K562 (cell line): ENCODE measurements at regions not wholly inside any gene's neighbourhood (a gene's known extent, or its start where the extent isn't known, plus 50 kb on each side); places are given as distances from the start of the nearest gene placed in this dataset.

Experiments
- CBFA2T3 ChIP-seq: fragments of 450-650 bp; IDR thresholded peaks from 2 replicates; pipeline ENCODE4 v1.6.1; 2017
- KLF16 ChIP-seq: IDR thresholded peaks from 2 replicates; pipeline ENCODE4 v1.6.1; 2016; ENCODE audit warnings: antibody characterized with exemption
- WHSC1 ChIP-seq: IDR thresholded peaks from one replicate; pipeline ENCODE4 v1.6.1; 2012; ENCODE audit warnings: low read length, control low read depth, inconsistent platforms
- ZNF253 ChIP-seq: fragments of 250-450 bp; sonication (Bioruptor Pico); conservative IDR thresholded peaks from 2 replicates; pipeline ENCODE4 v1.6.1; 2021; ENCODE audit warnings: mild to moderate bottlenecking
- ZNF347 ChIP-seq: fragments of 450-650 bp; formaldehyde crosslinking; IDR thresholded peaks from 2 replicates; pipeline ENCODE4 v1.4.0; 2020; ENCODE audit warnings: low read depth, mild to moderate bottlenecking, moderate library complexity
- TF ChIP-seq, protein P1 (sequence below): fragments of 450-650 bp; IDR thresholded peaks from 2 replicates; pipeline ENCODE4 v1.6.1; 2016; ENCODE audit warnings: mild to moderate bottlenecking, moderate library complexity
- TF ChIP-seq, protein P2 (sequence below), 2 experiments: fragments of 450-650 bp; conservative IDR thresholded peaks; 2 replicates each; pipeline ENCODE4 v1.6.1; 2017; ENCODE audit warnings: mild to moderate bottlenecking in 2 of 2, moderate library complexity in 2 of 2
- TF ChIP-seq, protein P3 (sequence below): fragments of 450-650 bp; IDR thresholded peaks from 2 replicates; pipeline ENCODE4 v1.6.1; 2016; ENCODE audit warnings: borderline replicate concordance
- TF ChIP-seq, protein P4 (sequence below), 2 experiments: fragments of 450-650 bp in 1 of 2; sonication (generic) in 1 of 2; formaldehyde crosslinking; conservative IDR thresholded peaks; 2 replicates each; pipeline versions ENCODE4 v1.4.0 to v1.8.1; 2020 to 2022; ENCODE audit warnings: mild to moderate bottlenecking in 1 of 2, missing genetic modification reagents in 1 of 2
- TF ChIP-seq, protein P5 (sequence below): sonication (generic); formaldehyde crosslinking; IDR thresholded peaks from 2 replicates; pipeline ENCODE4 v1.8.1; 2022; ENCODE audit warnings: missing genetic modification reagents

DNA sequence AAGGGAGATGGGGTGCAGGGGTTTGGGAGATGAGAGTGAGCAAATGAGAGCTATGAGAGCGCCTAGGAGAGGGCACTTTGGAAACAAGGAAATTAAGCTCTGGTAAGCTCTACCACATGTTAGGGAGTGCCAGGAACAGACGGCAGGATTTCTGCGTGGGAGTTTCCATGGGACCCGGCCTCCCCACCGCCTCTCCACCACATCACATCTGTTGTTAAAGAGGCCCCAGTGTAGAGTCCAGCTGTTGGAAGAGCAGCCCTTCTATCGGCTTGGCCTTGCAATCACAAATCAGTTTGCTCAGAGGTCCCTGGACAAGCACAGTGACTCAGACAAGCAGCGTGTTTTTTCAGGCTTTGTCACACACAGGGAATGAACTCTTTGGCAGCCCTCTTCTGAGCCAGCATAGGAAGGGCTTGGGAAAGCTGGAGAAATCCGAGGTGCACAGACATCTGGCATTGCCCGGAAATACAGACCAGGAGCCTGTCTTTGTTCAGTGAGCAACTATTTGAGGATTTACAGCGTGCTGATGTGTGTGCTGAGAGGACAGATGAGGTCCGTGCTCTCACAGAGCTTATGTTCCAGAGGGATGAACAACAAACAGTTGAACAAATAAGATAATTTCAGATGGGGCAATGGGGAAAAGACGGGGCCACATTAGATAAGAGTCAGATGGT, 370.6 kb upstream of the PROK2 start (continued):
- TF ChIP-seq, protein P1, sequence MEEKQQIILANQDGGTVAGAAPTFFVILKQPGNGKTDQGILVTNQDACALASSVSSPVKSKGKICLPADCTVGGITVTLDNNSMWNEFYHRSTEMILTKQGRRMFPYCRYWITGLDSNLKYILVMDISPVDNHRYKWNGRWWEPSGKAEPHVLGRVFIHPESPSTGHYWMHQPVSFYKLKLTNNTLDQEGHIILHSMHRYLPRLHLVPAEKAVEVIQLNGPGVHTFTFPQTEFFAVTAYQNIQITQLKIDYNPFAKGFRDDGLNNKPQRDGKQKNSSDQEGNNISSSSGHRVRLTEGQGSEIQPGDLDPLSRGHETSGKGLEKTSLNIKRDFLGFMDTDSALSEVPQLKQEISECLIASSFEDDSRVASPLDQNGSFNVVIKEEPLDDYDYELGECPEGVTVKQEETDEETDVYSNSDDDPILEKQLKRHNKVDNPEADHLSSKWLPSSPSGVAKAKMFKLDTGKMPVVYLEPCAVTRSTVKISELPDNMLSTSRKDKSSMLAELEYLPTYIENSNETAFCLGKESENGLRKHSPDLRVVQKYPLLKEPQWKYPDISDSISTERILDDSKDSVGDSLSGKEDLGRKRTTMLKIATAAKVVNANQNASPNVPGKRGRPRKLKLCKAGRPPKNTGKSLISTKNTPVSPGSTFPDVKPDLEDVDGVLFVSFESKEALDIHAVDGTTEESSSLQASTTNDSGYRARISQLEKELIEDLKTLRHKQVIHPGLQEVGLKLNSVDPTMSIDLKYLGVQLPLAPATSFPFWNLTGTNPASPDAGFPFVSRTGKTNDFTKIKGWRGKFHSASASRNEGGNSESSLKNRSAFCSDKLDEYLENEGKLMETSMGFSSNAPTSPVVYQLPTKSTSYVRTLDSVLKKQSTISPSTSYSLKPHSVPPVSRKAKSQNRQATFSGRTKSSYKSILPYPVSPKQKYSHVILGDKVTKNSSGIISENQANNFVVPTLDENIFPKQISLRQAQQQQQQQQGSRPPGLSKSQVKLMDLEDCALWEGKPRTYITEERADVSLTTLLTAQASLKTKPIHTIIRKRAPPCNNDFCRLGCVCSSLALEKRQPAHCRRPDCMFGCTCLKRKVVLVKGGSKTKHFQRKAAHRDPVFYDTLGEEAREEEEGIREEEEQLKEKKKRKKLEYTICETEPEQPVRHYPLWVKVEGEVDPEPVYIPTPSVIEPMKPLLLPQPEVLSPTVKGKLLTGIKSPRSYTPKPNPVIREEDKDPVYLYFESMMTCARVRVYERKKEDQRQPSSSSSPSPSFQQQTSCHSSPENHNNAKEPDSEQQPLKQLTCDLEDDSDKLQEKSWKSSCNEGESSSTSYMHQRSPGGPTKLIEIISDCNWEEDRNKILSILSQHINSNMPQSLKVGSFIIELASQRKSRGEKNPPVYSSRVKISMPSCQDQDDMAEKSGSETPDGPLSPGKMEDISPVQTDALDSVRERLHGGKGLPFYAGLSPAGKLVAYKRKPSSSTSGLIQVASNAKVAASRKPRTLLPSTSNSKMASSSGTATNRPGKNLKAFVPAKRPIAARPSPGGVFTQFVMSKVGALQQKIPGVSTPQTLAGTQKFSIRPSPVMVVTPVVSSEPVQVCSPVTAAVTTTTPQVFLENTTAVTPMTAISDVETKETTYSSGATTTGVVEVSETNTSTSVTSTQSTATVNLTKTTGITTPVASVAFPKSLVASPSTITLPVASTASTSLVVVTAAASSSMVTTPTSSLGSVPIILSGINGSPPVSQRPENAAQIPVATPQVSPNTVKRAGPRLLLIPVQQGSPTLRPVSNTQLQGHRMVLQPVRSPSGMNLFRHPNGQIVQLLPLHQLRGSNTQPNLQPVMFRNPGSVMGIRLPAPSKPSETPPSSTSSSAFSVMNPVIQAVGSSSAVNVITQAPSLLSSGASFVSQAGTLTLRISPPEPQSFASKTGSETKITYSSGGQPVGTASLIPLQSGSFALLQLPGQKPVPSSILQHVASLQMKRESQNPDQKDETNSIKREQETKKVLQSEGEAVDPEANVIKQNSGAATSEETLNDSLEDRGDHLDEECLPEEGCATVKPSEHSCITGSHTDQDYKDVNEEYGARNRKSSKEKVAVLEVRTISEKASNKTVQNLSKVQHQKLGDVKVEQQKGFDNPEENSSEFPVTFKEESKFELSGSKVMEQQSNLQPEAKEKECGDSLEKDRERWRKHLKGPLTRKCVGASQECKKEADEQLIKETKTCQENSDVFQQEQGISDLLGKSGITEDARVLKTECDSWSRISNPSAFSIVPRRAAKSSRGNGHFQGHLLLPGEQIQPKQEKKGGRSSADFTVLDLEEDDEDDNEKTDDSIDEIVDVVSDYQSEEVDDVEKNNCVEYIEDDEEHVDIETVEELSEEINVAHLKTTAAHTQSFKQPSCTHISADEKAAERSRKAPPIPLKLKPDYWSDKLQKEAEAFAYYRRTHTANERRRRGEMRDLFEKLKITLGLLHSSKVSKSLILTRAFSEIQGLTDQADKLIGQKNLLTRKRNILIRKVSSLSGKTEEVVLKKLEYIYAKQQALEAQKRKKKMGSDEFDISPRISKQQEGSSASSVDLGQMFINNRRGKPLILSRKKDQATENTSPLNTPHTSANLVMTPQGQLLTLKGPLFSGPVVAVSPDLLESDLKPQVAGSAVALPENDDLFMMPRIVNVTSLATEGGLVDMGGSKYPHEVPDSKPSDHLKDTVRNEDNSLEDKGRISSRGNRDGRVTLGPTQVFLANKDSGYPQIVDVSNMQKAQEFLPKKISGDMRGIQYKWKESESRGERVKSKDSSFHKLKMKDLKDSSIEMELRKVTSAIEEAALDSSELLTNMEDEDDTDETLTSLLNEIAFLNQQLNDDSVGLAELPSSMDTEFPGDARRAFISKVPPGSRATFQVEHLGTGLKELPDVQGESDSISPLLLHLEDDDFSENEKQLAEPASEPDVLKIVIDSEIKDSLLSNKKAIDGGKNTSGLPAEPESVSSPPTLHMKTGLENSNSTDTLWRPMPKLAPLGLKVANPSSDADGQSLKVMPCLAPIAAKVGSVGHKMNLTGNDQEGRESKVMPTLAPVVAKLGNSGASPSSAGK = peak; percentile 97
- no peak for TF ChIP-seq ZNF253 (CRISPR knock-in tag)
- TF ChIP-seq, protein P2, sequence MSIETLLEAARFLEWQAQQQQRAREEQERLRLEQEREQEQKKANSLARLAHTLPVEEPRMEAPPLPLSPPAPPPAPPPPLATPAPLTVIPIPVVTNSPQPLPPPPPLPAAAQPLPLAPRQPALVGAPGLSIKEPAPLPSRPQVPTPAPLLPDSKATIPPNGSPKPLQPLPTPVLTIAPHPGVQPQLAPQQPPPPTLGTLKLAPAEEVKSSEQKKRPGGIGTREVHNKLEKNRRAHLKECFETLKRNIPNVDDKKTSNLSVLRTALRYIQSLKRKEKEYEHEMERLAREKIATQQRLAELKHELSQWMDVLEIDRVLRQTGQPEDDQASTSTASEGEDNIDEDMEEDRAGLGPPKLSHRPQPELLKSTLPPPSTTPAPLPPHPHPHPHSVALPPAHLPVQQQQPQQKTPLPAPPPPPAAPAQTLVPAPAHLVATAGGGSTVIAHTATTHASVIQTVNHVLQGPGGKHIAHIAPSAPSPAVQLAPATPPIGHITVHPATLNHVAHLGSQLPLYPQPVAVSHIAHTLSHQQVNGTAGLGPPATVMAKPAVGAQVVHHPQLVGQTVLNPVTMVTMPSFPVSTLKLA (conservative IDR thresholded peaks at IDR 0.05) = peak in 1 of 2 experiments; percentile 42; a peak in 1 of 4 replicates
- TF ChIP-seq, protein P3, sequence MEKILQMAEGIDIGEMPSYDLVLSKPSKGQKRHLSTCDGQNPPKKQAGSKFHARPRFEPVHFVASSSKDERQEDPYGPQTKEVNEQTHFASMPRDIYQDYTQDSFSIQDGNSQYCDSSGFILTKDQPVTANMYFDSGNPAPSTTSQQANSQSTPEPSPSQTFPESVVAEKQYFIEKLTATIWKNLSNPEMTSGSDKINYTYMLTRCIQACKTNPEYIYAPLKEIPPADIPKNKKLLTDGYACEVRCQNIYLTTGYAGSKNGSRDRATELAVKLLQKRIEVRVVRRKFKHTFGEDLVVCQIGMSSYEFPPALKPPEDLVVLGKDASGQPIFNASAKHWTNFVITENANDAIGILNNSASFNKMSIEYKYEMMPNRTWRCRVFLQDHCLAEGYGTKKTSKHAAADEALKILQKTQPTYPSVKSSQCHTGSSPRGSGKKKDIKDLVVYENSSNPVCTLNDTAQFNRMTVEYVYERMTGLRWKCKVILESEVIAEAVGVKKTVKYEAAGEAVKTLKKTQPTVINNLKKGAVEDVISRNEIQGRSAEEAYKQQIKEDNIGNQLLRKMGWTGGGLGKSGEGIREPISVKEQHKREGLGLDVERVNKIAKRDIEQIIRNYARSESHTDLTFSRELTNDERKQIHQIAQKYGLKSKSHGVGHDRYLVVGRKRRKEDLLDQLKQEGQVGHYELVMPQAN = no peak
- no peak for TF ChIP-seq WHSC1
- peak; percentile 7; the same call in 1 of the 2 replicates for TF ChIP-seq KLF16
- TF ChIP-seq, protein P4, sequence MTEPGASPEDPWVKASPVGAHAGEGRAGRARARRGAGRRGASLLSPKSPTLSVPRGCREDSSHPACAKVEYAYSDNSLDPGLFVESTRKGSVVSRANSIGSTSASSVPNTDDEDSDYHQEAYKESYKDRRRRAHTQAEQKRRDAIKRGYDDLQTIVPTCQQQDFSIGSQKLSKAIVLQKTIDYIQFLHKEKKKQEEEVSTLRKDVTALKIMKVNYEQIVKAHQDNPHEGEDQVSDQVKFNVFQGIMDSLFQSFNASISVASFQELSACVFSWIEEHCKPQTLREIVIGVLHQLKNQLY (CRISPR knock-in tag; conservative IDR thresholded peaks at IDR 0.05) = no peak
- TF ChIP-seq ZNF347 (CRISPR knock-in tag) = no peak
- TF ChIP-seq, protein P5, sequence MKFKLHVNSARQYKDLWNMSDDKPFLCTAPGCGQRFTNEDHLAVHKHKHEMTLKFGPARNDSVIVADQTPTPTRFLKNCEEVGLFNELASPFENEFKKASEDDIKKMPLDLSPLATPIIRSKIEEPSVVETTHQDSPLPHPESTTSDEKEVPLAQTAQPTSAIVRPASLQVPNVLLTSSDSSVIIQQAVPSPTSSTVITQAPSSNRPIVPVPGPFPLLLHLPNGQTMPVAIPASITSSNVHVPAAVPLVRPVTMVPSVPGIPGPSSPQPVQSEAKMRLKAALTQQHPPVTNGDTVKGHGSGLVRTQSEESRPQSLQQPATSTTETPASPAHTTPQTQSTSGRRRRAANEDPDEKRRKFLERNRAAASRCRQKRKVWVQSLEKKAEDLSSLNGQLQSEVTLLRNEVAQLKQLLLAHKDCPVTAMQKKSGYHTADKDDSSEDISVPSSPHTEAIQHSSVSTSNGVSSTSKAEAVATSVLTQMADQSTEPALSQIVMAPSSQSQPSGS (CRISPR knock-in tag) = no peak
- peak; percentile 46 for TF ChIP-seq CBFA2T3
